GM18508 (cell line): ENCODE measurements at regions not wholly inside any gene's neighbourhood (a gene's known extent, or its start where the extent isn't known, plus 50 kb on each side); places are given as distances from the start of the nearest gene placed in this dataset.

ENCODE experiments used
- ATAC-seq: cut with Tn5 transposase; IDR thresholded peaks from one replicate; pipeline ENCODE4 v1.9.1; 2021; ENCODE audit warnings: moderate number of reproducible peaks; ENCODE audit not compliant: insufficient read depth, unreplicated experiment

- ATAC-seq = no peak
Measured at GRCh38 chr1:217014066-217014465, 290.8 kb upstream of the ESRRG start.

- ATAC-seq = no peak
Measured at GRCh38 chr1:217012659-217013058, 289.4 kb upstream of the ESRRG start.

- no peak for ATAC-seq
Measured at GRCh38 chr1:217011097-217011496, 287.9 kb upstream of the ESRRG start.

- no peak for ATAC-seq
Measured at GRCh38 chr1:217010253-217010652, 287.0 kb upstream of the ESRRG start.

GRCh38 chr1:217009376-217009775, 286.1 kb upstream of the ESRRG start:
- no peak for ATAC-seq

GRCh38 chr1:217004776-217005436, 281.7 kb upstream of the ESRRG start:
- ATAC-seq = peak; percentile 94

- no peak for ATAC-seq
Measured at GRCh38 chr1:217003355-217003754, 280.1 kb upstream of the ESRRG start.

GRCh38 chr1:216997831-216998230, 274.6 kb upstream of the ESRRG start:
- no peak for ATAC-seq

- ATAC-seq = no peak
Measured at GRCh38 chr1:216997069-216997468, 273.8 kb upstream of the ESRRG start.

- ATAC-seq = no peak
Measured at GRCh38 chr1:216984536-216984935, 261.3 kb upstream of the ESRRG start.

- ATAC-seq = no peak
Measured at GRCh38 chr1:216983823-216984222, 260.6 kb upstream of the ESRRG start.

- ATAC-seq = no peak
Measured at GRCh38 chr1:216961516-216961915, 238.3 kb upstream of the ESRRG start.

- no peak for ATAC-seq
Measured at GRCh38 chr1:216960716-216961115, 237.5 kb upstream of the ESRRG start.

GRCh38 chr1:216958569-216958968, 235.3 kb upstream of the ESRRG start:
- ATAC-seq = no peak

GRCh38 chr1:216953495-216953894, 230.3 kb upstream of the ESRRG start:
- no peak for ATAC-seq

- ATAC-seq = no peak
Measured at GRCh38 chr1:216952864-216953263, 229.6 kb upstream of the ESRRG start.

GRCh38 chr1:216945538-216946080, 222.4 kb upstream of the ESRRG start:
- no peak for ATAC-seq

GRCh38 chr1:216944864-216945510, 221.8 kb upstream of the ESRRG start:
- ATAC-seq = no peak

- no peak for ATAC-seq
Measured at GRCh38 chr1:216937491-216937890, 214.3 kb upstream of the ESRRG start.

- no peak for ATAC-seq
Measured at GRCh38 chr1:216936779-216937178, 213.6 kb upstream of the ESRRG start.

- no peak for ATAC-seq
Measured at GRCh38 chr1:216935901-216936300, 212.7 kb upstream of the ESRRG start.

- no peak for ATAC-seq
Measured at GRCh38 chr1:216932424-216932823, 209.2 kb upstream of the ESRRG start.
